ENCODE measurements at regions not wholly inside any gene's neighbourhood (a gene's known extent, or its start where the extent isn't known, plus 50 kb on each side); places are given as distances from the start of the nearest gene placed in this dataset.

DNA sequence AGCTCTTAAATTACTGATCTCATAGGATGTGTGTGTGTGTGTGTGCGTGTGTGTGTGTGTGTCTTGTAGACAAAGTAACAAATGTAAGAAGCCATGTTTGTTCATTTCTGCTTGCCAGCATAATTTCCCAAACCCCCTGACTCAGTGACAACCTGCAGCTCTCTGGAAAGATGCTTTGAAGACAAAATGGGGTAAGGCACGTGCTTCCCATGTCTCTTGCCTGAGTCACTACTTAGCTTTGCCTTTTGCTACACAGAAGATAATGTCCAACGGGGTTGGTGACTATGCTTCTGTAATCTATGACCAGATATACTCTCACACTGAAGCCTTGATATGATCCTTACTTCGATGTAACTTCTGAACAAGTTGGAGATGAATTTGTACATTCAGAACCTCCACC, 332.0 kb downstream of the SLC4A3 start:
- TF ChIP-seq, protein P1, sequence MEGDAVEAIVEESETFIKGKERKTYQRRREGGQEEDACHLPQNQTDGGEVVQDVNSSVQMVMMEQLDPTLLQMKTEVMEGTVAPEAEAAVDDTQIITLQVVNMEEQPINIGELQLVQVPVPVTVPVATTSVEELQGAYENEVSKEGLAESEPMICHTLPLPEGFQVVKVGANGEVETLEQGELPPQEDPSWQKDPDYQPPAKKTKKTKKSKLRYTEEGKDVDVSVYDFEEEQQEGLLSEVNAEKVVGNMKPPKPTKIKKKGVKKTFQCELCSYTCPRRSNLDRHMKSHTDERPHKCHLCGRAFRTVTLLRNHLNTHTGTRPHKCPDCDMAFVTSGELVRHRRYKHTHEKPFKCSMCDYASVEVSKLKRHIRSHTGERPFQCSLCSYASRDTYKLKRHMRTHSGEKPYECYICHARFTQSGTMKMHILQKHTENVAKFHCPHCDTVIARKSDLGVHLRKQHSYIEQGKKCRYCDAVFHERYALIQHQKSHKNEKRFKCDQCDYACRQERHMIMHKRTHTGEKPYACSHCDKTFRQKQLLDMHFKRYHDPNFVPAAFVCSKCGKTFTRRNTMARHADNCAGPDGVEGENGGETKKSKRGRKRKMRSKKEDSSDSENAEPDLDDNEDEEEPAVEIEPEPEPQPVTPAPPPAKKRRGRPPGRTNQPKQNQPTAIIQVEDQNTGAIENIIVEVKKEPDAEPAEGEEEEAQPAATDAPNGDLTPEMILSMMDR (IDR thresholded peaks at IDR 0.05) = no peak
- TF ChIP-seq ZFX (IDR thresholded peaks at IDR 0.05; ENCODE audit: borderline replicate concordance) = no peak

All from 22Rv1 (cell line).